ENCODE measurements at regions not wholly inside any gene's neighbourhood (a gene's known extent, or its start where the extent isn't known, plus 50 kb on each side); places are given as distances from the start of the nearest gene placed in this dataset.
"Not testable (repeated sequence)": the region's sequence is repeated elsewhere in the genome, so short reads cannot be mapped to it uniquely, and the experiment has no call there.

DNA sequence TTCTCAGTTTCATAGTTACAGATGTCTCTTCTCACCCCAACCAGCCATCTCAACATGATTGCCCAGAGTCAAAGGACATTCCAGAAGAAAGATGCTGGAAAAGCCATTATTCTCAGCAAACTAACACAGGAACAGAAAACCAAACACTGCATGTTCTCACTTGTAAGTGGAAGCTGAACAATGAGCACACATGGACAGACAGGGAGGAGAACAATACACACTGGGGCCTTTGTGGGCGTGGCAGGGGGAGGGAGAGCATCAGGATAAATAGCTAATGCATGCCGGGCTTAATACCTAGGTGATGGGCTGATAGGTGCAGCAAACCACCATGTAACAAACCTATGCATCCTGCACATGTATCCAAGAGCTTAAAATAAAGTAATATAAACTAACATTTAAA is 437.8 kb upstream of the TUSC1 start:
- H3K4me1 Mint-ChIP-seq; H3K36me3 Mint-ChIP-seq; H3K27me3 Mint-ChIP-seq; H3K4me3 Mint-ChIP-seq; DNase-seq; H3K27ac Mint-ChIP-seq; ATAC-seq (ENCODE audit: low read depth in 2 of 2): not testable (repeated sequence)
- peaks cover 0 to 16% (median 4%) of the 10 kb centered on the region in 7 donors for H3K9me3 Mint-ChIP-seq

DNA sequence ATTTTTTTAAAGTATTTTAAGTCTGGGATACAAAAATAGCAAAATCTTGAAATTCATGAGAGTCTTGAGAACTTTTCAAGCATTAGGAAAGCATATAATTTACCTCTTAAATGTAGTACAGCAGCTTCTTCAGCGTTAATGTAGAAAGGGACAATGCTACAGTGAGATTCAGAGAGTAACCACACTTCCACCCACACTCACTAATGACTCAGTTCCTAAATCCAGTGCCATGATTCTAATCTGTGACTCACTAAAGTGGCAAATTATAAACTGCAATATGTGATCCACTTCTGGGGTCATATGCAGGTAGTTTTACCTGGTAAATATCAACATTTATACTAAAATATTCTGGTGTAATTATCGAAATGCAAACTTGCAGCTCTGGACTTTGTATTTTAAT is 434.5 kb upstream of the TUSC1 start:
- no peak for DNase-seq
- no peak overlapping the region for H3K27ac Mint-ChIP-seq
- no peaks in the 10 kb centered on the region for H3K4me1 Mint-ChIP-seq
- no peak for ATAC-seq (ENCODE audit: low read depth in 2 of 2)
- no peak overlapping the region for H3K4me3 Mint-ChIP-seq
- no peaks in the 10 kb centered on the region for H3K36me3 Mint-ChIP-seq
- H3K27me3 Mint-ChIP-seq: no peaks in the 10 kb centered on the region
- peaks cover 2 to 11% (median 5%) of the 10 kb centered on the region in 7 donors for H3K9me3 Mint-ChIP-seq

DNA sequence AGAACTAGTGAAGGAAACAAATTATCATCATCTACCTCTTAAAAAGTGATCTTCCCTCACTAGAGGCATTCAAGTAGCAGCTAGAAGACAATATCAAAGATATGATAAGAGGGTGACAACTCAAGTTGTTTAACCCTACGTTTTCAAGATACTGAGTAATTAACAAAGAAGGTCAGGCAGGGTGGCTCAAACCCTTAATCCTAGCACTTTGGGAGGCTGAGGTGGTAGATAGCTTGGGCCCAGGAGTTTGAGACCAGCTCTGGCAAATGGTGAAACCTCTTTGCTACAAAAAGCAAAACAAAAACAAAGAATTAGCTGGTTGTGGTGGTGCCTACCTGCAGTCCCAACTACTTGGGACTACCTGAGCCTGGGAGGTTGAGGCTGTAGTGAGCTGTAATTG is 408.2 kb upstream of the TUSC1 start:
- H3K27me3 Mint-ChIP-seq: no peaks in the 10 kb centered on the region
- no peak for DNase-seq
- peaks cover 0 to 2% (median 0%) of the 10 kb centered on the region in 7 donors for H3K9me3 Mint-ChIP-seq
- H3K4me1 Mint-ChIP-seq: no peaks in the 10 kb centered on the region
- no peaks in the 10 kb centered on the region for H3K36me3 Mint-ChIP-seq
- H3K4me3 Mint-ChIP-seq: no peak overlapping the region
- no peak for ATAC-seq (ENCODE audit: low read depth in 2 of 2)
- no peak overlapping the region for H3K27ac Mint-ChIP-seq

DNA sequence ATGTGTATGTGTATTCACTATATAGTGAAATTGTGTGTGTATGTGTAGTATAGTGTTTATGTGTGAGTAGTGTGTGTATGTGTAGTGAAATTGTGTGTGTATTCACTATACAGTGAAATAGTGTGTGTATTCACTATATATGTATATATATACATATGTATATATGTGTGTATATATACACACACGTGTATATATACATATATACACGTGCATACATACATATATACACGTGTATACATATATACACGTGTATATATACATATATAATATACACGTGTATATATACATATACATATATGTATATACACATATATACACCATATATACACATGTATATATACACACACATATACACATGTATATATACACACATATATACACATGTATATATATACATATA is 403.6 kb upstream of the TUSC1 start:
- ATAC-seq (ENCODE audit: low read depth in 2 of 2) (no peak), DNase-seq (no peak)
- Mint-ChIP-seq H3K27ac (no peak overlapping the region), H3K9me3 (peaks cover 0 to 9% (median 2%) of the 10 kb centered on the region in 7 donors), H3K4me1 (no peaks in the 10 kb centered on the region), H3K4me3 (no peak overlapping the region), H3K27me3 (no peaks in the 10 kb centered on the region), H3K36me3 (no peaks in the 10 kb centered on the region)

DNA sequence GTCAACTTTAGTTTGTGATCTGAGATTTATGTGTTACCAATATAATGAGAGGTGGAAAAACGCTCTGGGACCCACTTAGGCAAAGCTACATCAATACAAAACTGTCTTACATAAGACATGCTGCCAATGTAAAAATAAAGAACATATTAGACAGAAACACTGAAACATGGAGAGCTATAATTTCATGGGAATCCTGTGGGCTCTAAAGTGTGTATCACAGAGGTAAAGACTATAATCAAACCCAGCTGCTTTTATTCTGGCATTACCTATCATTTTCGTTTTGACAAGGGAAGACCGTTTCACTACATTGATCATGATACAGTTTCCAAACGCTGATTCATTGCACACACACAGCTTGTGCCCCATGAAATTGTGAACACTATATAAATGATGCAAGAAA is 400.5 kb upstream of the TUSC1 start:
- H3K27me3 Mint-ChIP-seq: no peaks in the 10 kb centered on the region
- H3K27ac Mint-ChIP-seq: no peak overlapping the region
- no peaks in the 10 kb centered on the region for H3K36me3 Mint-ChIP-seq
- no peaks in the 10 kb centered on the region for H3K4me1 Mint-ChIP-seq
- peaks cover 8 to 30% (median 16%) of the 10 kb centered on the region in 7 donors for H3K9me3 Mint-ChIP-seq
- ATAC-seq (ENCODE audit: low read depth in 2 of 2) (no peak), DNase-seq (no peak)
- H3K4me3 Mint-ChIP-seq: no peak overlapping the region

DNA sequence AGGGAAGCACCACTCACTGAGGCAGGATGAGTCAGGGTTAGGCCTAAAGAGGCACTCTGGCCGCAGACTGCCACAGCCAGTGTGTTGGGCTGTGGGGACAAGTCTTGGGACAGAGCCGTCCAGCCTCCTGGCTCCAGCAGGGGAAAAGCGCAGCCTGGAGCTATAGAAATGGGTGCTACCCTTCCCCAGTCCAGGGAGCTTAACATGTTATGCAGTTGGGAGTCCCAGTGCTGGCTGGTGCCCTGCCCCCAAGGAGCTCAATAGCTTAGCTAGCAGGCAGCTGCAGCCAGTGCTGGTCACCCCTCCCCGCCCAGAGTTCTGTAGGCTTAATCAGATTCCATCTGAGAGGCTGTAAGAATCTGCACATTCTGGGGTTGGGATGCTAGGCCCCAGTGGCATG is 399.6 kb upstream of the TUSC1 start:
- H3K27ac Mint-ChIP-seq: no peak overlapping the region
- ATAC-seq (ENCODE audit: low read depth in 2 of 2): no peak
- H3K27me3 Mint-ChIP-seq: no peaks in the 10 kb centered on the region
- no peaks in the 10 kb centered on the region for H3K4me1 Mint-ChIP-seq
- no peak for DNase-seq
- H3K36me3 Mint-ChIP-seq: no peaks in the 10 kb centered on the region
- no peak overlapping the region for H3K4me3 Mint-ChIP-seq
- peaks cover 10 to 31% (median 17%) of the 10 kb centered on the region in 7 donors for H3K9me3 Mint-ChIP-seq

DNA sequence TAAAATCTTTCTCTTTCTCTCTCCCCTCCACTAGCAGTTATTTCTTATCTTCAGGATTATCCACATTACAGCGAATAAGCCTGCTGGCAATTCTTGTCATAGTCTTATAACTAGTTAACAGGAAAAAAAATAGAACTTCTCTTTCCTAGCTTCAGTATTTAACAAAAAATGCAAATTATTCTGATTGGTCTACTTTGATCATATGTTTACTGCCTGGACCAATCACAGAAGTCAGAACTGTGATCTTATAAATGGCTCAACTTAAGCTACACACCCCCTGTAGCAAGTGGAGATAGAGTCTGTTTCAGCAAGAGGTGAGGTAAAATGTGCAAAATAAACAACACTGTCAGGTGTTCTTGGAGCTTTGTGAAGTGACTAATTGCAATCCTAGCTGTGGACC is 389.4 kb upstream of the TUSC1 start:
- Mint-ChIP-seq H3K27me3 (no peaks in the 10 kb centered on the region), H3K4me1 (no peaks in the 10 kb centered on the region), H3K27ac (no peak overlapping the region), H3K4me3 (no peak overlapping the region), H3K36me3 (no peaks in the 10 kb centered on the region), H3K9me3 (peaks cover 0 to 5% (median 2%) of the 10 kb centered on the region in 7 donors)
- no peak for ATAC-seq (ENCODE audit: low read depth in 2 of 2)
- no peak for DNase-seq

DNA sequence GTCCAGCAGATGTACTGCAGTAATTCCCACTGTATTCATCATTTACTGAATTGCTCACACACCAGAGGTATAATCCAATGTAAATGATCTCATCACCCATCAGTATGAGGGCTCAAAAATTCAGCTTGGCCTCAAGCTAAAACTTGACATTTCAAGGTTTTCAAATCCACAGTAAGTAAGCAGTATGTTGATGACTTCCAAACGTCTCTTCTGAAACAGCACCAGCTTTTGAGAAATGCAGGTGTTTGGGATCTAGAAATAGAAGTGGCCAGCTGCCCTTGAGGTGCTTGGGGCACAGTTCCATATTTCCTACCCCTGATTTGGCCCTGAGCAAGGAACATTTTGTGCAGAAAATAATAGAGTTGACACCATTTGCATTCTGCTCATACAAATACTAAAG is 388.0 kb upstream of the TUSC1 start:
- no peak overlapping the region for H3K4me3 Mint-ChIP-seq
- no peaks in the 10 kb centered on the region for H3K27me3 Mint-ChIP-seq
- H3K36me3 Mint-ChIP-seq: no peaks in the 10 kb centered on the region
- peaks cover 0 to 9% (median 0%) of the 10 kb centered on the region in 7 donors for H3K9me3 Mint-ChIP-seq
- ATAC-seq (ENCODE audit: low read depth in 2 of 2) (no peak), DNase-seq (no peak)
- H3K4me1 Mint-ChIP-seq: no peaks in the 10 kb centered on the region
- no peak overlapping the region for H3K27ac Mint-ChIP-seq

DNA sequence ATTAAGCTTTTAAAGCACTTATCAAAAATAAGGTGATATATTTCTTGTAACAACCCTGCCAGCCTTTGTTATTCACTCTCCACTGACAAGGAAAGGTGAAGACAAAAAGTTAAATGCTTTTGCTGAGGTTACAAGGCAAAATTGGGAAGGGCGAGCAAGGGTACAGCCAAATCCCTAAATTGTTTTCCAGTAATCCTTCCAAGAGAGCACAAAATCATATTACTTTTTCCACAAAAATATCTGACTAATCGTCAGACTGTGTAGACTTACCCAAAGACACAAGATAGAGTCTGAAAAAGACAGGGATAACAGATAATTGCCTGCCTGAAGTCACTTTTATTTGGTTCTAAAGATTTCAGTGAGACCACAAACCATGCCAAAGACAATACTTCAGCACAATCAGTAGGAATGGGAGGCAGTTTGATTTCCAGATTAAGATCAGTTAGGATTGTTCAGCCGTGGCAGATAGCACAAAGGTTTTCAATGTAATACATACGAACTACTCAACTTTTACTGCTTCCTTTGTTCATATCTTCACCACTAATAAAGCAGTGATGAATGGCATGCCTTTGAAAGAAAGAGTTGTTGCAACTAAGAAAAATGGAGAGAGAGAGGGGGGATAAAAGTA is 383.8 kb upstream of the TUSC1 start:
- Mint-ChIP-seq H3K4me1 (no peaks in the 10 kb centered on the region), H3K27me3 (no peaks in the 10 kb centered on the region), H3K27ac (no peak overlapping the region), H3K9me3 (peaks cover 0 to 5% (median 0%) of the 10 kb centered on the region in 7 donors), H3K36me3 (no peaks in the 10 kb centered on the region), H3K4me3 (no peak overlapping the region)
- DNase-seq (no peak), ATAC-seq (ENCODE audit: low read depth in 2 of 2) (no peak)

DNA sequence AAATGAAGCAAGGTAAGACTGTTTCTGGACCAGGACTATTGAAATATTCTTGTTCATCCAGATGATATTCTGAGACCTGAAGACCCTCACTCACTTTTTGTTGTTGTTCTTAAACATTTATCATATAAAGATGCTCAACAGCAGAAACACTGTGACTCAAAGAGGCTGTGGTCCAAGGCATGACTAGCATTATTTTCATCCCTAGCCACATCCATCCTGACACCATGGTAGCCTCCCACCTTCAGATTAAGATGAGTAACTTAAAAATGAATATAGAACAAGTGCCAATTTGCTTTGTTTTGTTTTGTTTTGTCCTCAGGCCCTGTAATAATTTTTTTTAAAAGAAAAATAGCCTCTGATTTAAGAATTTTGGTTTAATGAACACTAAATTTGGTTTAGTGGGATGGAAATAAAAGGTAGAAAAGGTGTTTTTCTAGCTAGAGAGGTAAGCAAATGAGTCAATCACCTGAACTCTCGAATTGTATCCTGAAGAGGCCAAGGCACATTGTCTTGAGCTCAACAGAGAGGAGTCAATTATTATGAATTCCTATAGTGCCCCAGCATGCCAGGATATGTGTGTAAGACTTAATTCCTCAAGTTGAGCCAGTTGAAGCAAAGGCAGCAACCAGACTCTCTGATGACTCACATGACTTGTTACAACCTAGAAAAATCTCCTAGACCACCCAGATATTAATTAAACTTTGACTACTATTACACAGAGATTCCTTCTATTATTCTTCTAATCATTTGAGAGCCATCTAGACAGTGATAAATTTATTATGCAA is 380.1 kb upstream of the TUSC1 start:
- no peak overlapping the region for H3K27ac Mint-ChIP-seq
- DNase-seq (no peak), ATAC-seq (ENCODE audit: low read depth in 2 of 2) (no peak)
- no peaks in the 10 kb centered on the region for H3K4me1 Mint-ChIP-seq
- H3K27me3 Mint-ChIP-seq: no peaks in the 10 kb centered on the region
- no peak overlapping the region for H3K4me3 Mint-ChIP-seq
- H3K36me3 Mint-ChIP-seq: no peaks in the 10 kb centered on the region
- H3K9me3 Mint-ChIP-seq: peaks cover 0 to 6% (median 0%) of the 10 kb centered on the region in 7 donors

DNA sequence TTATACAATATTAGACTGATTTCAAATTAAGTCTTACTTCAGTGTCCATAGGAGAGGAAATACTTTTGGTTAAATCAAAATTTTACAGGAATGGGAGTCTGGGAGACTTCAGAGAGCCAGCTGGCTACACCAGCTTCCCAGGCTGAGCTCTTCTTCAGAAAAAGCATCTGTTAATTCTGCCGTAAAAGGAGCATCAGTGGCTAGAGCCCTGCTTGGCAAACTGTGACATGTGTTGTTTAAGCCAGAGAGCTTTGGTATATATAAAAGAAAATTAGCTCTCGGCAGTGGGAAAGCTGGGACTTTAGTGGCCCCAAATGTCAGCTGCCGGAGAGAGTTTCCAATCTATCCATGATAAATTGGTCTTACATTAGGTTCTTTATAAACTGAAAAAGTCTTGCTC is 378.8 kb upstream of the TUSC1 start:
- H3K4me3 Mint-ChIP-seq: no peak overlapping the region

DNA sequence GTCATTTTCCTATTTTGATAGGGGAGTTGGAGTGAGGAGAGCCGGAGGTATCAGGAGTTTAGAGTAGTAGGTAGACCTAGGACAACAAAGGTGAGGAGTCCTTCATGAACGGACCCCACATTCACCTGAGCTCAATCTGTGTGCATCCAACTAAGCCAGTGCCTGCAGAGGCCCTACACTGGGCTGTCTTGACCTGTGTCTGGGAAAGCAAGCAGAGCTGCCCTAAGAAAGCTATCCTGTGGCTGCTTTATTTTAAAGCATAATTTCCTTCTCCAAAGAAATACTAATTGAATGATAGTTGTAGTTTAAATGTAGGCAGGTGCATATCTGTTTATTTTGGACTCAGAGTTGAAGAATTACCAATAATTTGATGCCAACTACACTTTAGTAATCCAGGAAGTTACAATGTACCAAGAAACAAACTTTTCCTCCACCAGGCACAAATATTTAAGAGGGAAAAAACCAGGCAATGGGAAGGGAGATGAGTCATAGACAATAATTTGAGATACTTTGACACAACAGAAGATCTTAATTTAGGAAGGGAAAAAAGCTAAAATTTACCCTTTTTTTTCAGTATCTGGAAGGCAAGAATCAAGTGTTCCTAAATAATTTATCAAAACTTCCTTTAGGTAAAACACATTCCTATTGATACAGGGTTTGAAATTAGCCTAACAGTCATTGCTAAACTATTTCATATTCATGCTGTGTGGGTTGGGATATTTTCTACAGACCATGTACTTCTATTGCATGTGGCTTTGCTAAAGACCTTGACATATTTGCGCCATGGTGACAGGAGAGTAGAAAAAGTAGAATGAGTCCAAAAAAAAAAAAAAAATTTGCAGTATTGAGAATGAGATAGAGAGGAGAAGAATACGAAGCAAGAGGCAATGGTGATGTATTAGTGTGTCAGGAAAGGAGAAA is 376.6 kb upstream of the TUSC1 start:
- DNase-seq: no peak

More for the DNA sequence above, 378.8 kb upstream of the TUSC1 start:
- Mint-ChIP-seq H3K27me3 (no peaks in the 10 kb centered on the region), H3K4me1 (no peaks in the 10 kb centered on the region), H3K9me3 (peaks cover 0 to 5% (median 0%) of the 10 kb centered on the region in 7 donors), H3K36me3 (no peaks in the 10 kb centered on the region), H3K27ac (no peak overlapping the region)
- ATAC-seq (ENCODE audit: low read depth in 2 of 2): no peak
- no peak for DNase-seq

DNA sequence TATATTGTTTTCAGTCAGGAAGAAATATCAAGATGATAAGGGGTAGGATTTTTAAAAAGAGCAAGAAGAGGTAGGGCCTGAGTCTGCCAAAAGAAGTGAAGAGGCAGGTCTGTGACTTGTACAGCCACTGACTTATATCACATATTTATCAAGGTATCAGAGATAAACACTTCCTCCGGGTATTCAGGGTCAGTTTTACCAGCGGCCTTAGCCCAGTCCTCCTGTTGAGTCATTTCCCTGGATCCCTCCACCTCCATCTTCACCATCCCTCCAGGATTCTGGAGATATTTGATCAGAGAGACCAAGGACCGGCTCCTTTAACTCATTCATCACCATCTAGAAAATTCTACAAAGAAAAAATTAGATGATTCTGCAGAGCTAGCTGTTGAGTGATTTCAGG is 375.7 kb upstream of the TUSC1 start:
- Mint-ChIP-seq H3K4me1 (no peaks in the 10 kb centered on the region), H3K4me3 (no peak overlapping the region), H3K36me3 (no peaks in the 10 kb centered on the region), H3K27ac (no peak overlapping the region), H3K9me3 (peaks cover 0 to 7% (median 1%) of the 10 kb centered on the region in 7 donors), H3K27me3 (no peaks in the 10 kb centered on the region)
- no peak for ATAC-seq (ENCODE audit: low read depth in 2 of 2)
- DNase-seq: no peak

More for the DNA sequence above, 376.6 kb upstream of the TUSC1 start:
- no peak overlapping the region for H3K27ac Mint-ChIP-seq
- no peak overlapping the region for H3K4me3 Mint-ChIP-seq
- H3K4me1 Mint-ChIP-seq: no peaks in the 10 kb centered on the region
- ATAC-seq (ENCODE audit: low read depth in 2 of 2): no peak
- peaks cover 0 to 5% (median under 1%) of the 10 kb centered on the region in 7 donors for H3K9me3 Mint-ChIP-seq
- H3K36me3 Mint-ChIP-seq: no peaks in the 10 kb centered on the region
- no peaks in the 10 kb centered on the region for H3K27me3 Mint-ChIP-seq
